Adrenal gland (tissue), 5 donors: ENCODE measurements at regions not wholly inside any gene's neighbourhood (a gene's known extent, or its start where the extent isn't known, plus 50 kb on each side); places are given as distances from the start of the nearest gene placed in this dataset.

Source experiments
- CTCF ChIP-seq, 6 experiments: fragments of 450-650 bp in 4 of 6; fragments of 200-600 bp in 2 of 6; sonication (generic) in 1 of 6; IDR thresholded peaks; 1 replicate in 5 of 6; 2 replicates in 1 of 6; pipeline versions ENCODE4 v1.5.1 to v1.8.0; 2016 to 2021; ENCODE audit warnings: antibody characterized with exemption in 6 of 6, mild to moderate bottlenecking in 2 of 6, moderate library complexity in 1 of 6
- POLR2A ChIP-seq, 2 donors: fragments of 450-650 bp; IDR thresholded peaks; one replicate each; pipeline ENCODE4 v1.6.1; 2017; ENCODE audit warnings: antibody characterized with exemption in 2 of 2, mild to moderate bottlenecking in 2 of 2, moderate library complexity in 1 of 2
- donor health status: DM: no; HTN: no; CAD: no.

- TF ChIP-seq CTCF (IDR thresholded peaks at IDR 0.05) (no peak), POLR2A (IDR thresholded peaks at IDR 0.05) (no peak)
These were observed 446.1 kb upstream of the MARCKS start for GRCh38 chr6:113411011-113411410.
